ENCODE measurements at regions not wholly inside any gene's neighbourhood (a gene's known extent, or its start where the extent isn't known, plus 50 kb on each side); places are given as distances from the start of the nearest gene placed in this dataset.
"Not testable (repeated sequence)": the region's sequence is repeated elsewhere in the genome, so short reads cannot be mapped to it uniquely, and the experiment has no call there.

DNA sequence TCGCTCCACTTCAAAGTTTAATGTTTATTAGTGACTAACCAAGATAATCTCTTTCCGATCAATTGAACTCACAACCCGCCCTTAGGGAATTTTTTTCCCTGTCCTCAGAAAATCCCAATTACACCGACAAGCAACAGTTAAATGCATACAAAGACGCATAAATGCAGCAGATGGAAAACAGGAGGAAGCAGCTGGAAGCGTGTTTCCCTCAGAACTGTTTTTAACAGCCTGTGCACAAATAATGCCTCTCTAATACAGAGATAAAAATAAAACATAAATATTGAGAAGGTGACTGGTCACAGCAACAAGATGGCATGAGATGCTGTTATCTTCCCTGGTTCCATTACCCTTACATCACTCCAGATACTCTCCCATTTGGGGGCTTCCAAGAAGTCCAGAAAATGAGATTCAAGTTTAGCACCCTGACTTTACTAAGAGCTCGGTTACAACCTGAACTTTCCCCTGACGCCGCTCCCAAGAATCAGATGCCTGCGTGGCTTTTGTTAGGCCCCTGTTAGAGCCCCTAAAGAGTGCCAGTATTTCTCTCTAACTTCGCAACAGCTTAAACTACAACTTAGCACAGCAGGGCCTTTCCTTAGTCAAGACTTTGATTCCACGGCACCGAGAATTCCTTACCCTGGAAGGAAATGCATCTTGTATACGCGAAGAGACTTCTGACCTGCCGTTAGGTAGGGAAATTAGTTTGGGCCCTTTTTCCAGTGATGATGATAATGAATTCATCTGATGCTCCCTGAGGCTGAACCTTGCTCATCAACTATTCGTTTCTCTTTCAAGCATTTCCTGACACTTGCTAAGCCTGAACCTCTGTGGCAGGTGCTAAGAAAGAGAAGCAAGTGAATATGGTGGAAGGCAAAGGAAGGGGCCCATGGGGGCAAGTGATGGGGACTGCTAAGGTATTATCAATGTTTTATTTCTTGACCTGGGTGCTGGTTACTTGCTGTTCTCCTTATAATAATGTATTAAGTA lies 137.7 kb upstream of the SMYD2 start:
- no peak for DNase-seq

DNA sequence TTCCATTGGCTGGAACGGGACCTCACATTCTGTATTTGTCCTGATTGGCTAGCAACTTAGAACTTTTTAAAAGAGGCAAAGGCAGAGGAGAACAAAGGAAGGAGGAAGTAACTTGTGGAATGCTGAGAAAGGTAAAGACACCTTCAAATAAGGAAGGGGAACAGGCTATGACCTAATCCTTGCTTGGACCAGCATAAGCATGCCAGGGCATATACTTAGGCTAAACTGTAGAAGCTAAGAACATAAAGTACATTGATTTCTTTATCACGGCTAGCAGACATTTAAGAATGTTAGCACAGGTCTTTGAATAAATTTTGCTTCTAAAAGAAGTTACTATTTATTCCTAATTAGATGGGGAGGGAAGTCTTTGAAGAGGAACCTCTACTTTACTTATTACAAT lies 136.4 kb upstream of the SMYD2 start:
- DNase-seq = not testable (repeated sequence)

DNA sequence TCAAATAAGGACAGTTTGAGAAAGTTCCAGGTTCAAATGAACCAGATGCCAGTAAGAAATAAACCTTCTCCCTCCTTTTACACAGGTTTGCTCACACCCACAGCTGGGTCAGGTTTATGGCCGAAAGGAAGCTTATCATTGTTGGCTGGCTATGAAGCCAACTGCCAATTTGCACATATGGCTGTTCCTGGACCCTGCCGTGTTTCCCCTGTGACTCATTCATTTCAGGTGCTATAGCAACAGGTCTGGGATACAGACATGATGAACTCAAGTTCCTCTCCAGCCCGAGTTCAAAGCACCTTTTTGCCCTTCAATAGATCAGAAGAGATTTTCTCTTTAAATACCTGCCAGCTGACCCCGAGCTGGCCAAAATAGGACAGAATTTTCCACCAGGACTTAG lies 134.4 kb upstream of the SMYD2 start:
- no peak for DNase-seq

GRCh38 chr1:214154596-214155292 lies 126.2 kb upstream of the SMYD2 start:
- no peak for DNase-seq

DNA sequence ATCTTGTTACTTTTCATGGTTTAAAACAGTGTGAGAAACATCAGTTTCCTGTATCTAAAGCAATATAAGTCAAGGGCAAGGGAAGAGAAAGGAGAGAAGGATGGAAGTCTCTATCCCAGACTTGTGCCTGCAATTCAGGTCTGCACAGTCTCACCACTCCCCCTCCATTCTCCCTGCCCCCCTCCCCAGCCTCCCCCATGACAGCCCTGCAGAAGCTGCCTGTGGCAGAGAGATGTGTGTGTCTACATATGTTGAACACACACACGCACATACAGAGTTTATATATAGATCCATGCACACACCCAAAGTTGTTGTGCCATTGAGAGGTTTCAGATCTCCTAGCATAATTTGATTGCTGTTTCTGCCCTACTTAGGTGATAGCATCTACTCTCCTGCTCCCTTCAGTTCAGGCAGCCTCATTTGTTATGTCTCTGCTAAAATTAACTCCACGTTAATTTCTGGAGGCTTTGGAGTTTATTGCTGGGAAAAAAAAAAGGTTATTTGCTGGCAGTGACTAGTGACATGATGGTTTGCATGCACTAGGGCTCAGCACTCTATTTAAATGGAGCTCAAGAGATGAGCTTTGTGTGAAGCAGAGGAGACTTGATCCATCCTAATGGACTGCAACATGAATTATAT lies 124.9 kb upstream of the SMYD2 start:
- DNase-seq = no peak

DNA sequence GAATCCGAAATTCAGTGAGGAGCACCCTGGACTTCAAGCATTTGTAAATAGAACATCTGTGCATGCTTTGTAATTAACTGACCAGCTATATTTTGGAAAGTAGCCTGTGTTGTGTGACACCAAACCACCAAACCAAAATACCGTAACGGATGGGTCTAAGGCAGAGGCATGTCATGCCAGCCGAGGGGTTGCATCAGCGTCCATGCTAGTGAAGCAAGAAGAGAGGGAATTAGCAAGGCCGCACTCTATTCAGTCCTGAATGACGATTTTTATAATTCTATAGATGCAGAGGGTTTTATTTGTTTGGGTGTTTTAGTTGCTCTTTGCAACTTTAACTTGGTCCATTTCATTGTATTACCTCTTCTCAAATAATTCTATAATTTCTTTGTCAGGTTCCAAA lies 116.8 kb upstream of the SMYD2 start:
- DNase-seq = no peak

- DNase-seq = no peak
Measured at GRCh38 chr1:214165850-214166374, 115.0 kb upstream of the SMYD2 start.

GRCh38 chr1:214174508-214175199 lies 106.3 kb upstream of the SMYD2 start:
- DNase-seq = no peak

- DNase-seq = no peak
Measured at GRCh38 chr1:214178102-214178501, 102.9 kb upstream of the SMYD2 start.

GRCh38 chr1:214184992-214185391 lies 96.0 kb upstream of the SMYD2 start:
- no peak for DNase-seq

DNA sequence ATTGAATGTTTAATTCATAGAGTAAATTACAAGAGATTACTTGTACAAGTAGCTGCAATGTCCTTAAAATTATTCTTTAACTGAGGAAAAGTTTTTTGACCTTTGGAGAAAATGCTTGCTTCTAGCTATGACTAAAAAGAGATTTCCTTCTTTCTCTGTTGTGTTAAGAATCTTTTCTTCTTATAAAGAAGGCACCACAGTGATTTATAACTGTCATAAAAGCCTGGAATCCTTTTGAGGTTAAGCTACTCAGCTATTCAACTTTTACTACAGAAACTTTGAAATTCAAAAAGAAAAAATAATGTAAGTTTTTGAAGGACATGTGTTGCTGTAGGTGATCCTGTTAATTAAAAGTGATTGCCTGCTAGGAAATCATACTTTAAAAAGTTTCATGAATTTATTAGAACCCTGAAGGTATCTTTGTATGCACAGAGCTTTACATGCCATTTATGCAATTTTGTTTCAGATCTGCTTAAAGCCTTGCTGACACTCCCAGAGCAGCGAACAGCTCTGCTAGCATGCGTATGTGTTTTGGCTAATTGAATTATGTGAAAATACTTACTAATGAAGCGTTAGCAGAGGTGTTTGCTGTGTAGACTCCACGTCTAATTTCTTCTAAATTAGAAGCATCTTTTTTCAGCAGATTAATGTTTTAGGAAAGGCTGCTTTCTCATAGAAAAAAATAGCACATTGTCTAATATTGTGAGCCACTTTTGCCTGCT lies 94.7 kb upstream of the SMYD2 start:
- no peak for DNase-seq

- no peak for DNase-seq
Measured at GRCh38 chr1:214187121-214187900, 93.6 kb upstream of the SMYD2 start.

DNA sequence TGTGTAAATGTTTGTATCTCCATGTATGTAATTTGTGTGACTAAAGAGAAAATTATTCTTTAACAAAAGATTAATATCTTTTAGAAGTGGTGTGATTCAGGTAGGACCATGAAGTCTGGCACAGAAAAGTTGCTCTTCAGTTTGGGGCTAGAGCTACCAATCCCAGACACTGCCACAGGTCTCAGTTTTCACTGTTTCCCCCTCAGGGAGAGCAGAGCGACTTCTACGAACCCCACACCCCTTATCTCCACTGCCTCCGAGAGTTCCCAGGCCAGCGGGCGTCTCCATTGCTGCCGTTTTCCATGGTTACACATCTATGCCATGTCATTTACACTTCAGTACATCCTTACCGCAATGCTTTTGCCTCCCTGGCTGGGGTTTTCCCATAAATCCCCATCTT lies 93.0 kb upstream of the SMYD2 start:
- no peak for DNase-seq

- no peak for DNase-seq
Measured at GRCh38 chr1:214188835-214189234, 92.1 kb upstream of the SMYD2 start.

DNA sequence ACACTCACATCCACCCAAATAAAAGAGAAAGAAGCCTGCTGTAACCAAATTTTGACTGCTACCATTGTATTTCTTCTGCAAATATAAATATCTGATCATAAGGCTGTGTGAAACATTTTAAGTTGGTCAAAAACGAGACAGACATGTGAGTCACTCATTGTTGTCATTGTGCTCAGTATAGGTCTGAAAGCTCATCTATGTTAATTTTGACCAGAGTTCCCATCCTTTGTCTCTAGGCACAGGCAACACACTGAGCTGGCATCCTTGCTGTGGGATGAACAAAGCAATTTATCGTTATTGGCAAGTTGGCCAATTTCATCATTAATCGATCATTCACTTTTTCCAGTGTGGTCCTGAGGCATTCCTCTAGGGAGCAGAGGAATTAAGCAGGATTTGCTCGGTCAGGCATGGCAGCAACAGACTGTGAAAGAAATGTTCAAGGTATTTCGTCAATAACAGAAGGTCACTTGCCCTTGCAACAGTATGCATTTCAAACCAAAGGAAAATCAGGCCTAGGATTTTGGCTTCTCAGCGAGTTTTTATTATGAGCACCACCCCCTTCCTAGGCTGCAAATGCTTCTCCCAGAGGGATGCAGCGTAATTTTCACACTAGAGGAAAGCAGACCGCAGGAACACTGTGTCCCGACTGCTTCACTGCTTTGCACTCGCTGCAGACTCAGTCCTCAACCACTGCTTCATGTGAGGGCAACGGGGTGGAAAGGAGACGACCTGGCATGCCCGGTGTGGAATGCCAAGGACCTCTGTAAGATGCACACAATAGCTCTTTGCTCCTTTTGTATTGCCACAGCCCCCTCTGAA lies 87.9 kb upstream of the SMYD2 start:
- DNase-seq = no peak

DNA sequence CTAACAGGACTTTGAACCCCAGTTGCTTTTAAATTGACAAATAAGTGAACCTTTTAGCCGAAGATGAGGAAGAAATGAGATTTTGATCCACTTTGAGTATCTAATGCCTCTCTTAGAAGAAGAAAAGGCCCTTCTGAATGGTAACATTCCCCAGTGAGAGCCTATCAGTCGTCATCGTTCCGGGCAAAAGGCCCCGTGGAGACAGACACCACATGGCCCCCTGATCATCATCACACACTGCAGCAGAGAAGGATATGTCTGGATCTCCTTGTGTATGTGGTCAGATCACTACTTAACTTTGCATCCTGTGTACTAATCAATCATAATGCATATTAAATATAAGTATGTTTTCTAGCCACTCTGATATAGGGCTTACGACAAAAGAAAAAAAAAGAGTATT lies 87.3 kb upstream of the SMYD2 start:
- no peak for DNase-seq

- DNase-seq = no peak
Measured at GRCh38 chr1:214198571-214198970, 82.4 kb upstream of the SMYD2 start.

DNA sequence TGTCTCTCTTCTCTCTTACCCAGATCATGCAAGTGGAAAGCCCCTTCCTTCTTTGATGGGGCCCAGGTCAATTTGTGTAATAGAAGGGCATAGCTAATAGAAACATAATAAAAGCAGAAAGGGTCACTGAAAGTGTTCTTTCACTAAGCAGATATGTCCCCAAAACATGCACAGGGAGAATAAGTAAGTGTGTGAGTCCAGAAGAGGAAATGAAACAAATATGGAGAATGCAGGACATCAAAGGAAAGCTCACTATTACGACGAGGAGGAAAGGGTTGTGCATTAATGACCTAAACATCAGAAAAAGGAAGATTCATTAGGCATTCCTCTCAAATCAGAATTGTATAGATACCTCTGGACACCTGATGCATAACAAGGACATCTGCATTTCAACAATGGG lies 81.4 kb upstream of the SMYD2 start:
- no peak for DNase-seq

DNA sequence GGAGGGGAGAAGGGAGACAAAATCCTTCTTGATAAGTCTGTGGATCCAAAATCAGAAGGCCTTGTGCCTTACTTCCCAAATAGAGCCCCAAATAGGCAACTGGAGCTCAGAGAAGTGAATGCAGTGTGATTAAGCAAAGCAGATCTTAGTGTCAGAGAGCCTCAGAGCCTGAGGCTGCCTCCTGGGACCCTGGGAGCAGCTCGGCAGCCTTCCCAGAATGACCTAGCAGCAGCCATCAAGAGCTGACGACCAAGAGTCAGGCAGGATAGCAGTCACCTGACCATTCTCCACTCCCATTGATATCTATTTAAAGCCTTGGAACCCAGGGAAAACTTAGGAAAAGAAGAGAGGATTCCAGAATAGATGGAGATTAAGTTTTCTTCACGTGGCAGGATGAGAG lies 78.0 kb upstream of the SMYD2 start:
- no peak for DNase-seq

DNA sequence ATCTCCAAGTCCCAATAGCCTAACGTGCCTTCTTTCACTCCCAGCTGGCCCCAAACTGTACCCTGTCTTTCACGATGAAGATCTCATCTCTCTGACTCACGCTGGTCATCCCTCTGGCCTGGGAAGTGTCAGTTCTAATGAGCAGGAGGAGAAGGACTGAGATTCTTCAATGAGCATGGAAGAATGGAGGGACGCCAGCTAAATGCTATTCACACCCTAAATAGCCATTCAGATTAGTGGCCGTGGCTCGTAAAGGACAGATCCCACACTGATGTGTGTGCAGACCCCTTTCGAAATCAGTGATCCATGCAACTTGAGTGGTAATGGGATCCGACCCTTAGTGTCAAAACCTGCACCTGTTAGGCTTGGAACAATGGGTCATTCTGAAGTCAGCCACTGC lies 75.9 kb upstream of the SMYD2 start:
- DNase-seq = no peak
